ENCODE measurements at regions not wholly inside any gene's neighbourhood (a gene's known extent, or its start where the extent isn't known, plus 50 kb on each side); places are given as distances from the start of the nearest gene placed in this dataset.

DNA sequence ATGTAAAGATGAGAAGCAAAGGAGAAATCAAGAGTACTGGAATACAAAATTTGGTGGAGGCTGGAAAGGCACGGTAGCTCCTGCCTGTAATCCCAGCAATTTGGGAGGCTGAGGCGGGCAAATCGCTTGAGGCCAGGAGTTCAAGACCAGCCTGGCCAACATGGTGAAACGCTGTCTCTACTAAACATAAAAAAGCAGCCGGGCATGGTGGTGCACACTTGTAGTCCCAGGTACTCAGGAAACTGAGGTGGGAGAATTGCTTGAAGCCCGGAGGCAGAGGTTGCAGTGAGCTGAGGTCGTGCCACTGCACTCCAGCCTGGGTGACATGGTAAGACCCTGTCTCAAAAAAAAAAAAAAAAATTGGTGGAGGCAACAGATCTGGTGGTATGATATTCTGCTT is 1086.0 kb downstream of the NLGN4X start:
- 88 to 93% methylated on average over 7 of the region's 7 CpGs for WGBS, 2 donors

DNA sequence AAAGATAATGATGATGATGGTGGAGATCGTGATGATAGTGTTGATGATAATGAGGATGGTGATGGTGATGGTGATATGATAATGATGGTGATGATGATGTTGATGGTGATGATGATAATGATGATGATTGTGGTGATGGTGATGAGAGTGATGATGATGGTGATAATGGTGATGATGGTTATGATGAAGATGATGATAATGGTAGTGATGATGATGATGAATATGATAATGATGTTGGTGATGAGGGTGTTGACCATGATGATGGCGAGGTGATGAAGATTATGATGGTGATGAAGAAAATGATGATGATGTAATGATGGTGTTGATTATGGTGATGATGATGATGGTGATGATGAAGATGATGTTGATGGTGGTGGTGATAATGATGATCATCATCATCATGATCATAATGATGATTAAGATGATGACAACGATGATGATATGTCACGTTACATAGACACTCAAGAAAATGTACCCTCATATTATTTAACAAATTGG is 1106.4 kb downstream of the NLGN4X start:
- intact Hi-C loops (cut with DNase I), result loop anchor here in 1 of 10 donors (10.0 kb wide), 1 partner anchor 567 kb away; no protein-coding TSS in a partner anchor
- Histone ChIP-seq H3K27me3 (no peaks in the 10 kb centered on the region), H3K27ac (no peak overlapping the region), H3K4me3 (no peak overlapping the region), H3K36me3 (no peaks in the 10 kb centered on the region), H3K4me1 (no peaks in the 10 kb centered on the region), H3K9me3 (no peaks in the 10 kb centered on the region)
- ATAC-seq, result no peak
- 66 to 67% methylated on average over 4 of the region's 4 CpGs for WGBS, 2 donors
- TF ChIP-seq, protein P1, sequence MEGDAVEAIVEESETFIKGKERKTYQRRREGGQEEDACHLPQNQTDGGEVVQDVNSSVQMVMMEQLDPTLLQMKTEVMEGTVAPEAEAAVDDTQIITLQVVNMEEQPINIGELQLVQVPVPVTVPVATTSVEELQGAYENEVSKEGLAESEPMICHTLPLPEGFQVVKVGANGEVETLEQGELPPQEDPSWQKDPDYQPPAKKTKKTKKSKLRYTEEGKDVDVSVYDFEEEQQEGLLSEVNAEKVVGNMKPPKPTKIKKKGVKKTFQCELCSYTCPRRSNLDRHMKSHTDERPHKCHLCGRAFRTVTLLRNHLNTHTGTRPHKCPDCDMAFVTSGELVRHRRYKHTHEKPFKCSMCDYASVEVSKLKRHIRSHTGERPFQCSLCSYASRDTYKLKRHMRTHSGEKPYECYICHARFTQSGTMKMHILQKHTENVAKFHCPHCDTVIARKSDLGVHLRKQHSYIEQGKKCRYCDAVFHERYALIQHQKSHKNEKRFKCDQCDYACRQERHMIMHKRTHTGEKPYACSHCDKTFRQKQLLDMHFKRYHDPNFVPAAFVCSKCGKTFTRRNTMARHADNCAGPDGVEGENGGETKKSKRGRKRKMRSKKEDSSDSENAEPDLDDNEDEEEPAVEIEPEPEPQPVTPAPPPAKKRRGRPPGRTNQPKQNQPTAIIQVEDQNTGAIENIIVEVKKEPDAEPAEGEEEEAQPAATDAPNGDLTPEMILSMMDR (IDR thresholded peaks at IDR 0.05), result no peak
- no peak for DNase-seq

More for the DNA sequence above, 1086.0 kb downstream of the NLGN4X start:
- H3K4me3 ChIP-seq, result no peak overlapping the region
- H3K4me1 ChIP-seq, result no peaks in the 10 kb centered on the region
- no peak overlapping the region for H3K27ac ChIP-seq
- ATAC-seq (no peak), DNase-seq (no peak)
- H3K36me3 ChIP-seq, result no peaks in the 10 kb centered on the region
- TF ChIP-seq, protein P1 (IDR thresholded peaks at IDR 0.05), result no peak
- intact Hi-C loops (cut with DNase I), result no loop called here
- H3K27me3 ChIP-seq, result no peaks in the 10 kb centered on the region
- no peaks in the 10 kb centered on the region for H3K9me3 ChIP-seq

DNA sequence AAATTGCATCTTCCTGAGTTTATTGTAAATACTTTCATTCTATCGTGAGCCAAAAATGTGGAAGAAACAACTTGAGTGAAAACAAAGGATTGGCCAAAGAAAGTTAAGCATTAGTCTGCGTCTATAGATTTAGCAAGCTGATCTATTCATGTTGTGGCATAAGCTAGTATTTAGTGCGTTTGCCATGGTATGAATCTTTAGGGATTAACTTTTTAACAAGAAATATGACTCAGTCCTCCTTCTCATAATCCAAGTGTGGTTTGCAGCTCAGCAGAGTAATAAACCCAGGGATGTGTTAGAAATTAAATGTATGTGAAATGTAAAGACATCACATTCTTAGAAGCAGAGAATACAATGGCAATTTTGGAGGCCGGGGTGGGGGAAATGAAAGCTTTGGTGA is 1110.9 kb downstream of the NLGN4X start:
- Histone ChIP-seq H3K27ac (no peak overlapping the region), H3K9me3 (no peaks in the 10 kb centered on the region), H3K27me3 (no peaks in the 10 kb centered on the region), H3K4me1 (no peaks in the 10 kb centered on the region), H3K4me3 (no peak overlapping the region), H3K36me3 (no peaks in the 10 kb centered on the region)
- no peak for DNase-seq
- intact Hi-C loops (cut with DNase I), result loop anchor here in 4 of 10 donors (10.0 kb wide), 1 partner anchor 573 kb away; no protein-coding TSS in a partner anchor
- TF ChIP-seq, protein P1 (IDR thresholded peaks at IDR 0.05), result no peak
- ATAC-seq, result no peak
- WGBS, 2 donors, result 86 to 88% methylated on average over 4 of the region's 4 CpGs

GRCh38 chrX:5113128-5113527 is 1115.5 kb downstream of the NLGN4X start:
- Histone ChIP-seq H3K27ac (no peak overlapping the region), H3K4me3 (no peak overlapping the region), H3K4me1 (no peaks in the 10 kb centered on the region), H3K36me3 (no peaks in the 10 kb centered on the region), H3K9me3 (peaks cover 0 to 5% (median 0%) of the 10 kb centered on the region in 11 donors), H3K27me3 (no peaks in the 10 kb centered on the region)
- no peak for DNase-seq
- no peak for ATAC-seq
- TF ChIP-seq, protein P1 (IDR thresholded peaks at IDR 0.05), result peak in 4 of 9 donors; percentile 16 to 42 (median 34)
- intact Hi-C loops (cut with DNase I), result loop anchor here in 5 of 10 donors (5.0 to 10.0 kb wide), 2 partner anchors 566 to 568 kb away; no protein-coding TSS in a partner anchor
- WGBS, 2 donors, result 49 to 65% methylated on average over 6 of the region's 6 CpGs
